ENCODE measurements at regions not wholly inside any gene's neighbourhood (a gene's known extent, or its start where the extent isn't known, plus 50 kb on each side); places are given as distances from the start of the nearest gene placed in this dataset.

DNA sequence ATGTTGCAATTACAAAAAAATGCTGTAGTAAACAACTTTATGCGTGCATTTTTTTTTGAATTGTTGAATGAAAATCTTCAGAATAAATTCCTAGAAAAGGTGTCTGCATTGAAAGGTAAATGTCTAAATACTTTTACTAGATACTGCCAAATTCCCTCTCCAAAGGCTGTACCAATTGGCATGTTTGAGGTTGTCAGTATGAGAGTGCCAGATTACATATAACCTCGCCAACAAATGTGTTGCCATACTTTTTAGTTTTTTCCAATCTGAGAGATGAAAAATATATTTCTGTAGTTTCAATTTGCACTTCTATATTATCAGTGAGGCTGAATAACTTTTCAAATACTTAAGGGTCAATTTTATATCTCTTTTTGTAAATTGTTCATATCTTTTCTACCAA lies 261.5 kb upstream of the TARS1 start:
- TF ChIP-seq, protein P1, sequence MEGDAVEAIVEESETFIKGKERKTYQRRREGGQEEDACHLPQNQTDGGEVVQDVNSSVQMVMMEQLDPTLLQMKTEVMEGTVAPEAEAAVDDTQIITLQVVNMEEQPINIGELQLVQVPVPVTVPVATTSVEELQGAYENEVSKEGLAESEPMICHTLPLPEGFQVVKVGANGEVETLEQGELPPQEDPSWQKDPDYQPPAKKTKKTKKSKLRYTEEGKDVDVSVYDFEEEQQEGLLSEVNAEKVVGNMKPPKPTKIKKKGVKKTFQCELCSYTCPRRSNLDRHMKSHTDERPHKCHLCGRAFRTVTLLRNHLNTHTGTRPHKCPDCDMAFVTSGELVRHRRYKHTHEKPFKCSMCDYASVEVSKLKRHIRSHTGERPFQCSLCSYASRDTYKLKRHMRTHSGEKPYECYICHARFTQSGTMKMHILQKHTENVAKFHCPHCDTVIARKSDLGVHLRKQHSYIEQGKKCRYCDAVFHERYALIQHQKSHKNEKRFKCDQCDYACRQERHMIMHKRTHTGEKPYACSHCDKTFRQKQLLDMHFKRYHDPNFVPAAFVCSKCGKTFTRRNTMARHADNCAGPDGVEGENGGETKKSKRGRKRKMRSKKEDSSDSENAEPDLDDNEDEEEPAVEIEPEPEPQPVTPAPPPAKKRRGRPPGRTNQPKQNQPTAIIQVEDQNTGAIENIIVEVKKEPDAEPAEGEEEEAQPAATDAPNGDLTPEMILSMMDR (IDR thresholded peaks at IDR 0.05; ENCODE audit: low read length) = no peak
- TF ChIP-seq EZH2phosphoT487 (IDR thresholded peaks at IDR 0.05; ENCODE audit: low read length) (no peak), EZH2 (optimal IDR thresholded peaks at IDR 0.05; ENCODE audit: low read depth, low read length) (no peak)

DNA sequence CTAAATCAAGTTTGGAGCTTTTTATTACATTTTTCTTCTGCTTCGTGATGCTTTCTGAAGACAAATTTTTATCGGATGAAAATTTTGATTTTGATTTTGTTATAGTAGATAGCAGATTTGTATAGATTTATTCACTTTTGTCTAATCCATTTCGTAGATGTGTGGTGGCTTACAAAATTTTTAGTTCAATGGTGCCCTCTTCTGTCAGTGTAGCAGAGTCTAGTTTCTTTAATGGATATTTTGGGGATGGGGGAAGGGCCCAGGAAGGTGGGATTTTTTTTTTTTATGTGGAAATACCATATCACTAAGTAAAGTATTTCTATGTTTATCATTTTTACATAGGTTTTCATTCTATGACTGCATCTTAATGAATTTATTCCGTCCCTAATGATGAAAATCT lies 259.9 kb upstream of the TARS1 start:
- no peak overlapping the region for H3K9ac ChIP-seq (ENCODE audit: low read length)
- no peaks in the 10 kb centered on the region for H3K9me2 ChIP-seq (replicated peaks; ENCODE audit: insufficient read depth, low read length)
- H3K27ac ChIP-seq (ENCODE audit: low read length) = no peak overlapping the region
- no peak overlapping the region for H3K4me2 ChIP-seq (ENCODE audit: low read depth, low read length)
- H3K79me2 ChIP-seq (ENCODE audit: low read length) = no peaks in the 10 kb centered on the region
- H3K36me3 ChIP-seq (replicated peaks; ENCODE audit: insufficient read depth, low read length) = no peaks in the 10 kb centered on the region
- H3K9me3 ChIP-seq (replicated peaks; ENCODE audit: insufficient read depth, low read length) = no peaks in the 10 kb centered on the region
- DNase-seq = no peak
- H3K4me1 ChIP-seq (ENCODE audit: low read length) = no peaks in the 10 kb centered on the region
- no peak overlapping the region for H3K4me3 ChIP-seq (ENCODE audit: low read length)
- H3K27me3 ChIP-seq (replicated peaks; ENCODE audit: insufficient read depth, low read length) = no peaks in the 10 kb centered on the region
- no peaks in the 10 kb centered on the region for H4K20me1 ChIP-seq (ENCODE audit: insufficient read depth, low read length)
- TF ChIP-seq, protein P1 (IDR thresholded peaks at IDR 0.05; ENCODE audit: low read length) = no peak
- TF ChIP-seq EZH2phosphoT487 (IDR thresholded peaks at IDR 0.05; ENCODE audit: low read length) (no peak), EZH2 (optimal IDR thresholded peaks at IDR 0.05; ENCODE audit: low read depth, low read length) (no peak)
- no peak overlapping the region for H2AFZ ChIP-seq (ENCODE audit: low read length)
- no peaks in the 10 kb centered on the region for H3F3A ChIP-seq (ENCODE audit: insufficient read depth, low read length)

More for the DNA sequence above, 261.5 kb upstream of the TARS1 start:
- H3K4me1 ChIP-seq (ENCODE audit: low read length) = no peaks in the 10 kb centered on the region
- H3K4me3 ChIP-seq (ENCODE audit: low read length) = no peak overlapping the region
- H3F3A ChIP-seq (ENCODE audit: insufficient read depth, low read length) = no peaks in the 10 kb centered on the region
- no peak overlapping the region for H3K27ac ChIP-seq (ENCODE audit: low read length)
- no peak overlapping the region for H3K4me2 ChIP-seq (ENCODE audit: low read depth, low read length)
- no peak overlapping the region for H3K9ac ChIP-seq (ENCODE audit: low read length)
- H3K9me2 ChIP-seq (replicated peaks; ENCODE audit: insufficient read depth, low read length) = no peaks in the 10 kb centered on the region
- no peaks in the 10 kb centered on the region for H3K27me3 ChIP-seq (replicated peaks; ENCODE audit: insufficient read depth, low read length)
- no peaks in the 10 kb centered on the region for H3K79me2 ChIP-seq (ENCODE audit: low read length)
- no peaks in the 10 kb centered on the region for H3K9me3 ChIP-seq (replicated peaks; ENCODE audit: insufficient read depth, low read length)
- no peaks in the 10 kb centered on the region for H3K36me3 ChIP-seq (replicated peaks; ENCODE audit: insufficient read depth, low read length)
- DNase-seq = no peak
- H2AFZ ChIP-seq (ENCODE audit: low read length) = no peak overlapping the region
- H4K20me1 ChIP-seq (ENCODE audit: insufficient read depth, low read length) = no peaks in the 10 kb centered on the region

- no peak overlapping the region for H3K9ac ChIP-seq (ENCODE audit: low read length)
- no peaks in the 10 kb centered on the region for H3K79me2 ChIP-seq (ENCODE audit: low read length)
- no peaks in the 10 kb centered on the region for H3K27me3 ChIP-seq (replicated peaks; ENCODE audit: insufficient read depth, low read length)
- no peaks in the 10 kb centered on the region for H3K9me3 ChIP-seq (replicated peaks; ENCODE audit: insufficient read depth, low read length)
- H3K27ac ChIP-seq (ENCODE audit: low read length) = no peak overlapping the region
- H3F3A ChIP-seq (ENCODE audit: insufficient read depth, low read length) = no peaks in the 10 kb centered on the region
- no peaks in the 10 kb centered on the region for H3K4me1 ChIP-seq (ENCODE audit: low read length)
- no peaks in the 10 kb centered on the region for H3K36me3 ChIP-seq (replicated peaks; ENCODE audit: insufficient read depth, low read length)
- TF ChIP-seq EZH2phosphoT487 (IDR thresholded peaks at IDR 0.05; ENCODE audit: low read length) = no peak
- TF ChIP-seq, protein P1 (IDR thresholded peaks at IDR 0.05; ENCODE audit: low read length) = no peak
- no peak for TF ChIP-seq EZH2 (optimal IDR thresholded peaks at IDR 0.05; ENCODE audit: low read depth, low read length)
- H3K4me3 ChIP-seq (ENCODE audit: low read length) = no peak overlapping the region
- no peak overlapping the region for H2AFZ ChIP-seq (ENCODE audit: low read length)
- no peaks in the 10 kb centered on the region for H4K20me1 ChIP-seq (ENCODE audit: insufficient read depth, low read length)
- no peak for DNase-seq
- H3K4me2 ChIP-seq (ENCODE audit: low read depth, low read length) = no peak overlapping the region
- no peaks in the 10 kb centered on the region for H3K9me2 ChIP-seq (replicated peaks; ENCODE audit: insufficient read depth, low read length)
These were observed 257.8 kb upstream of the TARS1 start for GRCh38 chr5:33182986-33183385.
